ENCODE measurements at regions not wholly inside any gene's neighbourhood (a gene's known extent, or its start where the extent isn't known, plus 50 kb on each side); places are given as distances from the start of the nearest gene placed in this dataset.

DNA sequence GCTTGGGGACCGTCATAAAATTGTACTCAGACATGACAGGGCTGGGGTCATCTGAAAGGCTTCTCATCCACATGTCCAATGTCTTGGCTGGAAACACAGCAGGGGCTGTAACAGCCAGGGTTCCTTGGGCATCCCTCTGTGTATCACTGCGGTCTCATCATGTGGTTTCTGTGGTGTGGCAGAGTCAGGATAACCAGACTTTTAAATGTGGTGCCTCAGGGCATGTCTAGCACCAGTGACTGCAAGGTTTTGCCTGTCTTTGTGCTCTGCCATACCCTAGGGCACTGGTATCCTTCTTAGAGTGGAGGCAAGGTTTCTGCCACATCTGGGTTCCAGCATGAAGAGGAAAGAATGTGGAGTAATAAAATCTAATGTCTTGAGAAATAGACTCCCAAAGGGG, 124.2 kb downstream of the PLEKHG1 start:
- H4K20me1 ChIP-seq (ENCODE audit: insufficient read depth, low read length, poor library complexity, severe bottlenecking): peaks cover 35% of the 10 kb centered on the region
- H3F3A ChIP-seq (ENCODE audit: low read depth): peaks cover 7% of the 10 kb centered on the region; the same call in 1 of the 2 replicates
- no peaks in the 10 kb centered on the region for H3K9me3 ChIP-seq (ENCODE audit: insufficient read depth, low read depth, low read length)
- no peaks in the 10 kb centered on the region for H3K36me3 ChIP-seq (ENCODE audit: insufficient read depth, low read length)
- H3K27me3 ChIP-seq (ENCODE audit: insufficient read depth, low read length, poor library complexity, severe bottlenecking): no peaks in the 10 kb centered on the region
- H2AFZ ChIP-seq (ENCODE audit: low read length): no peak overlapping the region
- peaks cover 43% of the 10 kb centered on the region for H3K4me1 ChIP-seq (ENCODE audit: insufficient read depth, low read length, poor library complexity, severe bottlenecking)
- no peaks in the 10 kb centered on the region for H3K9me2 ChIP-seq (replicated peaks; ENCODE audit: low read depth, low read length)
- no peak overlapping the region for H3K9ac ChIP-seq (ENCODE audit: low read depth, low read length, poor library complexity, severe bottlenecking)
- H3K79me2 ChIP-seq (ENCODE audit: insufficient read depth, low read length): peaks cover 65% of the 10 kb centered on the region
- H3K4me2 ChIP-seq (ENCODE audit: low read depth, low read length, poor library complexity, severe bottlenecking): peak overlapping the region; percentile 8
- H3K4me3 ChIP-seq (ENCODE audit: low read length, poor library complexity, severe bottlenecking): no peak overlapping the region
- TF ChIP-seq EZH2phosphoT487 (IDR thresholded peaks at IDR 0.05; ENCODE audit: borderline replicate concordance): no peak
- TF ChIP-seq CTCF (conservative IDR thresholded peaks at IDR 0.05; ENCODE audit: low read length): no peak

GRCh38 chr6:150725795-150726194, 126.1 kb downstream of the PLEKHG1 start:
- Histone ChIP-seq H3K4me1 (ENCODE audit: insufficient read depth, low read length, poor library complexity, severe bottlenecking) (peaks cover 35% of the 10 kb centered on the region), H3K9me3 (ENCODE audit: insufficient read depth, low read depth, low read length) (no peaks in the 10 kb centered on the region), H3F3A (ENCODE audit: low read depth) (no peaks in the 10 kb centered on the region), H3K4me3 (ENCODE audit: low read length, poor library complexity, severe bottlenecking) (no peak overlapping the region), H2AFZ (ENCODE audit: low read length) (no peak overlapping the region), H3K9ac (ENCODE audit: low read depth, low read length, poor library complexity, severe bottlenecking) (no peak overlapping the region), H3K27me3 (ENCODE audit: insufficient read depth, low read length, poor library complexity, severe bottlenecking) (no peaks in the 10 kb centered on the region), H3K9me2 (replicated peaks; ENCODE audit: low read depth, low read length) (no peaks in the 10 kb centered on the region), H3K36me3 (ENCODE audit: insufficient read depth, low read length) (no peaks in the 10 kb centered on the region), H3K79me2 (ENCODE audit: insufficient read depth, low read length) (peaks cover 65% of the 10 kb centered on the region), H4K20me1 (ENCODE audit: insufficient read depth, low read length, poor library complexity, severe bottlenecking) (peaks cover 24% of the 10 kb centered on the region), H3K4me2 (ENCODE audit: low read depth, low read length, poor library complexity, severe bottlenecking) (no peak overlapping the region)
- TF ChIP-seq CTCF (conservative IDR thresholded peaks at IDR 0.05; ENCODE audit: low read length) (no peak), EZH2phosphoT487 (IDR thresholded peaks at IDR 0.05; ENCODE audit: borderline replicate concordance) (no peak)

GRCh38 chr6:150729188-150729748, 129.6 kb downstream of the PLEKHG1 start:
- H3K4me3 ChIP-seq (ENCODE audit: low read length, poor library complexity, severe bottlenecking): no peak overlapping the region
- peaks cover 72% of the 10 kb centered on the region; the same call in 1 of the 2 replicates for H3K79me2 ChIP-seq (ENCODE audit: insufficient read depth, low read length)
- H3K27me3 ChIP-seq (ENCODE audit: insufficient read depth, low read length, poor library complexity, severe bottlenecking): no peaks in the 10 kb centered on the region
- no peak for TF ChIP-seq EZH2phosphoT487 (IDR thresholded peaks at IDR 0.05; ENCODE audit: borderline replicate concordance)
- H3K9me2 ChIP-seq (replicated peaks; ENCODE audit: low read depth, low read length): no peaks in the 10 kb centered on the region
- H3K4me1 ChIP-seq (ENCODE audit: insufficient read depth, low read length, poor library complexity, severe bottlenecking): peaks cover 17% of the 10 kb centered on the region
- H3K4me2 ChIP-seq (ENCODE audit: low read depth, low read length, poor library complexity, severe bottlenecking): peak overlapping the region; percentile 23
- H2AFZ ChIP-seq (ENCODE audit: low read length): no peak overlapping the region
- H3K9me3 ChIP-seq (ENCODE audit: insufficient read depth, low read depth, low read length): no peaks in the 10 kb centered on the region
- H4K20me1 ChIP-seq (ENCODE audit: insufficient read depth, low read length, poor library complexity, severe bottlenecking): peaks cover 22% of the 10 kb centered on the region
- H3F3A ChIP-seq (ENCODE audit: low read depth): no peaks in the 10 kb centered on the region
- no peak overlapping the region for H3K9ac ChIP-seq (ENCODE audit: low read depth, low read length, poor library complexity, severe bottlenecking)
- peaks cover 19% of the 10 kb centered on the region; the same call in 1 of the 2 replicates for H3K36me3 ChIP-seq (ENCODE audit: insufficient read depth, low read length)

Data from Loucy (cell line).